ENCODE measurements at regions not wholly inside any gene's neighbourhood (a gene's known extent, or its start where the extent isn't known, plus 50 kb on each side); places are given as distances from the start of the nearest gene placed in this dataset.

DNA sequence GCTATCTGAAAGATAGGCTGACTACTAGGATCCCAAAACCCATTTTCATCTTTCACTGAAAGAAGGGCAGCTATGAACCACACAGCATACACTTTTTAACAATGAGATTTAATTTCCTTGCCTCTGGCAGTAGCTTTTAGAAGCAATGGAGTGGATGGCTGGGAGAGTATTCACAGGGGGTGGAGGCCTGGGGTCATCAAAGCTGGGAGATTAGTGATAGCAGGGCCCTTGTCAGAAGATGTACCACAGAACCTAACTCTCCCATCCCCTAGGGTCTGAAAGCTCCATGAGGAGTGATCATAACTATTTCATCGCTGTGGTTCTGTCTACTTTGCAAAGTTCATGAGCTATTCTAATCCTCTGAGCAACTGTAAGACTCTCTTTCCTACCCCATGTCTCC is 332.2 kb downstream of the PRELID2 start:
- DNase-seq (ENCODE audit: low read depth), result no peak

DNA sequence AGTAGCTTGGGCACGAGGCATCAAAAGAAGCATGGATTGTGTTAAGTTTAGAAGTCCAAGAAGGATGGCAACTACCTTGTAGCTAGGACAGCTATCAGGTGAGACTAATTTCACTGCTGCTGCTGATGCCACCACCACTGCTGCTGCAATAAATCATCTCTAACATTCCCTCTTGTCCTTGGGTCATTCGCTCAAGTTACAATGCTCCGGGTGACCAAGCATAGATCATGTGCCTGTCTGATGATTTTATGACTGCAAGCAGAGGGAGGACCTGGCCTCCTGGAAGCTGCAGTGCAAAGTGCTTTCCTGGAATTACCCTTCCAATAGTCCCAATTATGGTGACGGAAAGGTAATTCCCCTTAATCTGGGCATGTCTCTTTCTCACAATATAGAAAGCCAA is 334.4 kb downstream of the PRELID2 start:
- no peak for DNase-seq (ENCODE audit: low read depth)

DNA sequence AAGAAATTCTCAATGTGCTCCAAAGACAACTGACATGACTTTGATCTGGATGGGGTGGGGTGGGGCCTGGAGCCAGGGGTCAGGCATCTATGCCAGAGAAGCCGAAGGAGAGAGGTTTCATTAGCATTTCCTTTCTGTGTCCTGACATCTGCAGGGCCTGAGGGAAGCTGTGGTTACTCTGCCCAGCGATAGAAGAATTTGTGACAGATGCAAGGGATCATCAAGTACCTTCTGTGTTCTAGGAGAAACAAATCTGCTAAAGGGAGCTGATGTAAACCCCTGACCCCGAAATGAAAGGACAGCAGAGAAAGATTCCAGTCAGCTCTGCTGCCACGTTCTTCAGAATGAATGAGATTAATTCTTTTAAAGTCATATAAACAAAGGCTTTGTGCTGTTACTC is 335.7 kb downstream of the PRELID2 start:
- no peak for DNase-seq (ENCODE audit: low read depth)

DNA sequence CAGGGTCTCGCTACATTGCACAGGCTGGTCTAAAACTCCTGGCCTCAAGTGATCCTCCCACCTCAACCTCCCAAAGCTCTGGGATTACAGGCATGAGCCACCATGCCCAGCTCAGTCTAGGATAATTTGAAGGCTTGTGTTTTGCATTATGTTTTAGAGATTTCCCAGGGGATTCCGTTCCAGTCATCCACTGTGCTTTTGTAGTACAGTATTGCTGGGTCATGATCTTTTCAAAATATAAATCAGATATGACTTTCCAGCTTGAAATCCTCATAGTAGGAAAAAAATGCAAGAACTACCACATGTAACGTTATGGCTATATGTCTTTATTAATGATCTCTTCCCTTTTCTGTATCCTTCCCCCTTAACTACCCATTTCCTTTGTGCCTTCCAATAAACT is 338.1 kb downstream of the PRELID2 start:
- DNase-seq (ENCODE audit: low read depth), result no peak

DNA sequence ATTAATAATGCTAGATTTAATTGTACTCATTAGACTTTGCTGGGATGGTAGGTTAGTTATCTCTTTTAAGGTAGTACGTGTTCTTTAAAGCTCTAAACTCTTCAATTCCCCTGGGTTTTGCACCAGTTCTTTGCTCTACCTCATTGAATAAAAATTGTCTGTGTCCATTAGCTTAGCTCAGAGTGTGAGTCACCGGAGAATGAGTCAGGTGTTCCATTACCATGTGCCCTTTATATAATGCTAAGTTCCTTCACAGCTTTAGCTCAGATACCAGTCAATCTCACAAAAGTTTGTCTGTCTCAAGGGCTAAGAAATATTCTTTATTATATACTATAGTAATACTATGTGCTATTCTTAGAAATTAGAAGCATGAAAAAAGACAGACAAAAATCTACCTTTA is 339.4 kb downstream of the PRELID2 start:
- DNase-seq (ENCODE audit: low read depth), result peak; percentile 72

DNA sequence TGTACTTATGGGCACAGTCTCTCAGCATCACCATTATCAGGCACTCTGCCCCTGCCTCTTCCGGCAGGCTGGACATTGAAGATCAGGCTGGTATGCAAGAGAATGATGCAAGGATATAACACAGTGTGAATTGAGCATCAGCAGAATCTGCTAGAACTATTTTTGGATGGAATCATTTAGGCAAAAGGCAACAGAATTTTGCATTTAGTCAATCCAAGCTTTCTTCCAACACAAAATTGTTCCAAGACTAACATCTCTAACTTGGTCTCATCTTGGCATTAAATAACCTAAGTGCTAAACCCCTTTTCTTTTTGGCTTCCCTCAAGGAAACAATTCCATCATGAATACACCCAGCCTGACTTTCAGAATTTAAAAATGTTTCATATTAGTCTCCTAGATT is 339.9 kb downstream of the PRELID2 start:
- DNase-seq (ENCODE audit: low read depth), result no peak

DNA sequence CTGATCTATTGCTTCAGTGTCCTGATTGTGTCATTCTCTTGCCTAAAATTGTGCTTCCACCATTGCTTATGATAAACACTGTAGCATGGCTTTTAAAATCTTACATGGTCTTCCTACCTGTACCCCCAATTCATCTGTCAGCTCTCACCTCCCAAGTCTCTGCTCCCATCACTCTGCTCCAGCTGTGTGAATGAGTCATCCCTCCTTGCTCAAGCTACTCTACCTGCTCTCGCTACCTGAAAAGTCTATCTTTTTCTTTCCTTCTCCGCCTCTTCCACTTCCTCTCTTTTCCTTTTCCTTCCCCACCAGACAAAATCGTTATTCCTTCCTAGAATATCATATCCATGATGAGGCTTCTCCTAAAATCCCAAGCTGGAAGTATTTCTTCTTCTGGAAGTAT is 341.7 kb downstream of the PRELID2 start:
- no peak for DNase-seq (ENCODE audit: low read depth)

DNA sequence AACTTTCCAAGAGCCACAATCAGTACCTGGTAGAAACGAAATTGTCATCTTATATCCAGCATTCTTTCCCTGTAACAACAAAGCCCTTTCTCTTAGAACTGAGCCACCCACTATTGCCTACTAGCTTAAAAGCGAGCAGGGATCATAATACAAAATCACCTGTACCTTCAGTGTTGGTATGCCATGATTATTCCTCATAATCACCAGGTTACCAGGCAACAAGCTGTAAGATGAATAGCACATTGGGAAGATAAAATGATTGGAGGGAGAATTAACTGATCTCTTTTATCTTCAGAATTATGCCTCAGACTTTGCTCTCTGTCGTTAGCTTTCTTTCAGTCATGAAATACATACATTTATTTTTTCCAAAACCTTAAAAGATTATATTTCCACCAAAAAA is 345.6 kb downstream of the PRELID2 start:
- no peak for DNase-seq (ENCODE audit: low read depth)

DNA sequence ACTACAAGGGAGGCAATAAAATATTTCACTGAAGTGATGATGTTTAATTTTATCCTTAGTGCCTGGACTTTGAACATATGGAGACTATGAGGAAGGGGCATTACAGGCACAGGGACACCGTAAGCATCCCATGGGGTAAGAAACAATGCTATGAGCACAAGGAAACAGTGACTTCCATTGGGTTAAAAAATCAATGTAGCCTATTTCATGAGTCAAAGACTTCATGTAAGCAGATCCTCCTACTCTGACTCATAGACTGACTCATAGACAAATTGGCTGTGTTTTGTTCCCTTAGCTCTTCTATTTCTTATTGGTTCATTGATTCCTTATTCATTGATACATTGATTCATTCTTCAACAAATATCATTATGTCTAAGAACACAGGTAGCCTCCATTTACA is 351.0 kb downstream of the PRELID2 start:
- no peak for DNase-seq (ENCODE audit: low read depth)

DNA sequence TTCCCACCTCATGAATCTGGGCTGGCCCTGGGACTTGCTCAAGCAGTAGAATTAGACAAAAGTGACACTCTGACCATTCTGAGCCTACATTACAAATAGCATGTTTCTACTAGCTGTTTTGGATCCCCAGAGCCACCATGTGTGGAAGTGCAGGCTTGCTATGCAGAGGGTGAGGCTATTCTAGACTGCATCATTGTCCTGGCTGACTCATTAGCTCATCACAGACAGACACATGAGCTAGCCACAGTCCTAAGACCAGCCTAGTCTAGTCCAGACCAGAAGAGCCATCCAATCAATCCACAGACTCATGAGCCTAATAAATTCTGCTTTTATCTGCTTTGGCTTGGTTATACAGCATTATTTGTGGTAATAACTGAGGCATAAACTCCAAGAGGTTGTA is 351.9 kb downstream of the PRELID2 start:
- no peak for DNase-seq (ENCODE audit: low read depth)

DNA sequence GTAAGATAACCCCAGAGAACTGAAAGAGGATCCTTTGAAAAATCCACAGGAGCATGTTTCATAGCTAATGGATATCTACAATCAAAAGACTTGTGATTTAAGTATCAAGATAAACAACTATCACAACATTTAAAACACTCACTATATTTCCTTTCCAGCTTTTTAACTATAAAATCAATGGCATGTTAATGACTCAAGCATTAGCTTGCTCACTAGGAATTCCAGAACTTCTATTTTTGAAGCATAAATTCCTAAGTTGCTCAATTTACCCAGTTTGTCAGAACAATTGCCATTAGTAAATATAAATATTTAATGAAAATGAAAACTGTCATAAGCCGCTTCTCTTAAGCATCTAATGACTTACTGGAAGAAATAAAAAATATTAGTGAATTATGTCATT is 355.3 kb downstream of the PRELID2 start:
- DNase-seq (ENCODE audit: low read depth), result no peak

DNA sequence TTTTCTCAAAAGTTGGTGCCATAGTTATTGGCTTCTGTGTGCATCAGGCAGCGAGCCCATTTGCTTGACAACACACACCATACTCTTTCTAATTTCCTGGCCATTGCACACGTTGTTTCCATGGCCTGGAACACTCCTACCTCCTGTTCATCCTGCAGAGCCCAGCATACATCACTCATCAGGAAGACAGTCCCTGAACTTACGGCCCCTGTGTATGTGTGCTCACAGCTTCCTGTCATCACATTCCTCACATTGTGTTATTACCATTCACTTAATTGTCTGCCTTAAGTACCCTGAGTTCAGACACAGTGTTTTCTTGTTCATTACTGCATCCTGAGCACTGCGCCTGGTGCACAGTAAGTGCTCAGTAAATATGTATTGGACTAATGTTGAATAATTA is 355.9 kb downstream of the PRELID2 start:
- DNase-seq (ENCODE audit: low read depth), result no peak

DNA sequence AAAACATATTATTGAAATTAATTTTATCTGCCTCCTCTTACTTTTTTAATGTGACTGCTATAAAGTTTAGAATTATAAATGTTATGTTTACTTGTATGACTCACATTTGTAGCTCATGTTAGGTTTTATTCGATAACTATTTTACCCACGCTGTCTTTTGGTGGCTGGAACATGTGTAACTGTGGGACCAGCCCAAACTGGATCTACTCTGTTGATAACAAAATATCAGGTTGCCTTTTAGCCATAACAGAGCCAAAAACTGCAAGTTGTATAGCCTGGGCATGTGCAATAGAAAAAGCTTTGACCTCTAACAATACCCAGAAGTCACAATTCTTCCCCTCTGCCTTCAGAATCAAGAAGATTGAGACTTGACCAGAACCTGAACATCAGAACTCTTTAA is 356.5 kb downstream of the PRELID2 start:
- no peak for DNase-seq (ENCODE audit: low read depth)

DNA sequence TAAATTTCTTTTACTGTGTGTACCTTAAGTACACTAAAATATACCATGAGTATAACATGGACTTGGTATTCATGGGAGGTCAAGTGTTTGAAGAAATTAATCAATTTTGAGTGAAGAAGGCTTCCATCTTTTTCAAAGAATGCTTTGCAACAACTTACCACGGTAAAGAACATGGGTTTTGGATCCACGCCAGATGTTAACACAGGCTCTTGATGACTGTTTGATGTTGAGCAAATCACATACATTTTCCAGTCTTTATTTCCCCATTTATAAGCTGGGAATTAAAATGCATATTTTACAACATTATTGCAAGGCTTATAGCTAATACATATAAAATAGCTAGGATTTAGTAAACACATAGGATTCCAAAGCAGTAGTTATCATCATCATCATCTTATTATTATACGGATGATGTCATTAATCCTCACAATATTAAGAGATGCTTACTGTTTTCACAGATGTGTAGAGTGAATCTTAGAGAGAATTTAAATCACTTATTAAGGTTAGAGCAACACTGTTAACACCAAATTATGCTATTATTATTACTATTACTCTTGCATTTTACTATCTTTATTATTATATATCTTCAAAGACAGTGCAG is 362.0 kb downstream of the PRELID2 start:
- no peak for DNase-seq (ENCODE audit: low read depth)

DNA sequence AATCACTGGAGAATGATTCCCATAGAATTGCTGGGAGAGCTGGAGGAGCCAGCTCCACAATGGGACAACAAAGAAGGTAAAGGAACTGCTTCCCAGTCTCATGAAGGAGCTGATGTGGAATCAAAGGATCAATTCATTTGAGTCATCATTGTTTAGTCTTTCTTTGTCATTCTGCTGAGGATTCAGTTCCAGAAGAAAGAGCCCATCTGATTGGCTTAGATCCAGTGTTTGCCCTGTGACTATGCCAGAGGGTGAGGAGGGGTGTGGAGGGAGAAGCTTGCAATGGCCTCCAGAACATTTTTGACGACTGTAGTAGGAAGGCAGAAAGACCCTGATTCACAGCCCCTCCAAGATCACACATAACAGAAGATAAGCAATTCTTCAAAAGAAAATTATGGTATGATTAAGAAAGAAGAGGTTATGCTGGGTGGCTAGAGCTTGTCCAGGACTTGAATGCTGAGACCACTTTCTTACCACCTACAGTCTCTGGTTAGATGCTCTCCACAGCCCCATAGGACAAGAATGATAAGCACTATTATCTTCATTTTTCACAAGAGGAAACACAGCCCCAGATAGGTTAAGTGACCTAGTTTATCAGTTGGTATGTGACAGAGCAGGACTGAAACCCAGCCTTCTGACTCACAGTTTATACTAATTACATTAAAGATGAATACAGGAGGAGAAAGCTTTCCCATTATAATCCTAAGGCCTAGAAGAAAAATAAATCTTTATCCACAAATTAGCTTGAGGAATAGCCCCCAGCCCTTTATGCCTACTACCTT is 363.1 kb downstream of the PRELID2 start:
- DNase-seq (ENCODE audit: low read depth), result no peak

DNA sequence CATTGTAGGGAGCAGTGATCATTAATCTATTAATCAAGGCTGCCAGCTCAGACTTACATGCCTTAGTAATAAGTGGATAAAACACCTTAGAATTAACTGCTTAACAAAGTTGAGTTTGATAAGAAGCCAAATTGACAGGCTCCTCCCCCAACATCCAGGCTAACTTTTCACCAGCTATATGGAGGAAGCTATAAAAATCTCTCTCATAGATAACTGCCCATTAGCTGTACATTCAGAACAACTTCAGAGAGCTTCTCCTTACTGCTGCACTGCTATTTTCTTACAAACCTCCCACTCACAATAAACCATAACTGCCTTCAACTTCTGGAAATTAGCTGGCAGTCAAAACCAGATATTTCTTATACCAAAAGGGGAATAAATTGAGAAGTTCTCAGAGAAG is 364.1 kb downstream of the PRELID2 start:
- no peak for DNase-seq (ENCODE audit: low read depth)

DNA sequence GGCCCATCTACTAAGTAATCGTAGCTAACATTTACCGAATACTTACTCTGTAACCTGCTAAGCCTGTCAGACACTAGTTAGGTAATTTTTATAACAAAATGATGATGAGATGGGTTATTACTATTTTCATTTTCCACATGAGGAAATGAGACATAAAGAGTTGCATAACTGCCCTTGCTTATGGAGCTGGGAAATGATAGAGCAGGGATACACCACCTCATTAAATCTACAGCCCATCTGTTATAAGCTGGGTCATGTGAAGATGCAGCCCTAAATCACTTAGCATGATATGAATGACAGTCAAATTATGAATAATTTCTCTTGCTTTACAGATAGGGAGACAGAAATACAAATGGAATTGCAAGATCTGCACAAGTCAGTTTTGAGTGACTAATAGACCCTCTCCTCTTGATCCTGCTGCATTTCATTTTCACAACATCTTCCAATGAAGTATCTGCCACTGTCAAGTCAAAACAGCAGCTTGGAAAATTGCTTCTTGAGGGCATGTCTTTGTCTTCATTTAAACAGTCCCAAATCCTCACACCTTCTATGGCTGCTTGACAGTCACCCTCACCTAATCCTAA is 364.7 kb downstream of the PRELID2 start:
- no peak for DNase-seq (ENCODE audit: low read depth)

DNA sequence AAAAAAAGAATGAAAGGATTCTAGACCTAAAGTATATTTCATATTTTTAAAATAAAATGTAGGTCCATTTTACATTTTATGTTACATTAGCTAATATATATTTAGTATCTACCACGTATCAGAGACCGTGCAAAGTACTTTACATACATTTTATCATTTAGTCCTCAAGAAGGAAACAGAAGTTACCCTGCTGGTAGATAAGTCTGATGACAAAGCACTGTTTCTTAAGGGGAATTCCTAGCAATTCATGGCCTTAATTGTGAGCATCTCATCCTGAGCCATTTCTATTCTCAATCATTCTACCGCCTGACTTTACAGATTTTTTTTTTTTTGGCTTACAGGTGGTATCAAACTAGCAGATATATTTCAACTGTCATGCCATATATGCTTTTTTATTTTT is 367.7 kb downstream of the PRELID2 start:
- DNase-seq (ENCODE audit: low read depth), result no peak

DNA sequence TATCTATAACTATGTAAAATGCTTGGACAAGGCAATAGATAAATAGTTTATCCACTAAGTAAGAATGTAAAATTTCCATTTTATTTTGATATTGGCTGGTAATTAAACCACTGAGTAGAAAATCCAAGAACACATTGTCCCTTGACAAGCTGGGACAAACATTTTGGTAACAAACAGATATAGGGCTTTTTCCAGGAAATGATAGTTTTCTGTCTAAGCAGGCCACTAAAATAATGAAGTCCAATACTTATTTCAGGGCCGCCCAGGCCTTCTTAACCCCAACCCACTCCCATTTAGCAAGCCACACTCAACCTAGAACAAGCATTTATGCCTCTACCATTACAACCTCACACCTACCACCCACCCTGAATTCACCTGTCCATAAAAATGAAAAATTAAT is 368.6 kb downstream of the PRELID2 start:
- no peak for DNase-seq (ENCODE audit: low read depth)

DNA sequence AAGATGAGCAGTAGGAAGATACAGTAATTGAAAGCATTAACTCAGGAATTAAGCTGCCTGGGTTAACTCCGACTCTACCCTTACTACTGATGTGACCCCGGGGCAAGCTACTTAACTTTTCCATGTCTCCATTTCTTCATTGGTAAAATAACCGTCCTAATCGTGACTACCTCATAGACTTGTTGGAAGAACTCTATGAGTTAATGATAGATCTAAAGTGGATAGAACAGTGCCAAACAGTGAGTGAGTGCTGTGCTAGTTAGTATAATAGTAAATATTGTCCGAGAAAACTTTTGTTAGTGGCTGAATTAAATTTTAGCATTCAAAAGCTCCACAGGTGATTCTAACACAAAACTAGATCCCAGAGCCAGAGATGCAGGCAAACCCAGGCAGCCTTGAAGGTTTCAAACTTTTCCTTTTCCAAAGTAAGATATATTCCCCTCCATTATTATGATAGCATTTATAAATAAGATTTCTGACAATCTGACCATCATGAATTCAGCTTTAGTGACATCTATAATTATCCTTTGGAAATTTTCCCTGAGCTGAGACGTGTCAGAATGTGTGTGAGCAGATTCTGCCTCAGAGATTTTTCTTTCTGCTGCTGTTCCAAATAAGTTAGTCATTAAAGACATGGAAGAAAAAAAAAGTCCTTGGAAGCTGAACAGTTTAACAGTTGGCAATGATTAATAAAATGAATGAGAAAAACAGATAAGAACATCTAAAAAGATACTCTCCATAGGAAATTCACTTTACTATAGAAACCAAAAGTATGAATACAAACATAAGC is 369.5 kb downstream of the PRELID2 start:
- DNase-seq (ENCODE audit: low read depth), result no peak

DNA sequence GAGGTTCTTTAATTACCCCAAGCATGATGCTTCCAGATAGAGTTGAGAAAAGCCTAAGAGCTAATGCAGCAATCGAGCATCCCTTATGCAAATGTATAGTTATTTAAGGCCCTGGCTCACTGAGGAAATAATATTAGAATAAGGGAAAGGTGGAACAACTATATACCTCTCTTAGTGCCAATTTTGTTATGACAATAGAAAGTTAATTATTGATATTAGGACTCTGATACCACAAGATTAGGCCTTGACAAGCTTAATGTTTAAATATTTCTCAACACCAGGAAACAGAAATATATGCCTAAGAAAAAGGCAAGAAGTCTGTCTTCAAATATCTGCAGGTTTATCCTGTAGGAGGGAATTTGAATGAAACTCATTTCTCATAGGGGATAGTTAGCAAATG is 371.0 kb downstream of the PRELID2 start:
- no peak for DNase-seq (ENCODE audit: low read depth)

DNA sequence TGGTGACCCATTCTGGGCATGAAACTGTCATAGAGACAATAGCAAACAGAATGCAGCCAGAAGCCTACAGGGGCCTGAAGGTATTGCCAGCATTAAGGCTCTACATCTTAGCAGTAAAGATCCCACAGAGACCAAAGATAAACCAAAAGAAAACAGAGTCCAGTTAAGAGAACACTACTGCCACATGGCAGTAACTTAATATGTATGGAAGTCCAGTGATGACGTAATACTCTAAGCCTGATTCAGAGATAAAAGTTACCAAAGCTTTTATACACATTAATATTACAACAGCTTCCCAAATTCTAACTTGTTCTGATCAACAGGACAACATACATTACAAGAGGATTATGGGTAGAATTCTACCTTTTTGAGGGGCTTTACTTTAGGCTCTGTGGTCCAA is 371.5 kb downstream of the PRELID2 start:
- no peak for DNase-seq (ENCODE audit: low read depth)

DNA sequence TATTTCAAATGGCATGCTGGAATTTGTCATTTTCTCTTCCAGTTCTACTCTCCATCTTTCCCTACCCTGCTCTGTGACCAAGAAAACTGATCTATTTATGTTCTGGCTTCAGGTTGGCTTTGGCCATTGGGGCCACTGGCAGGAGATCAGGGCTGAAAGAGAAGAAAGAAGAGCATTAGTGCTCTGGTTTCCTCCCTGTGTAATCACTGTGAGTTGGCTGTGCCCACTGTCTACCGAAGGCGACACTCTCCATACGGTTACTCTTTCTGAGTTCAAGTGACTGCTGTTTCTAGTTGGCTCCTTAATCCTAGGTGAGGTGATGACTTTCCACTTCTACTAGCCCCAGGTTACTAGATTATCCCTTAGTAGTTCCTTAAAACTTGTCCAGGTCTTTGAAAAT is 372.6 kb downstream of the PRELID2 start:
- no peak for DNase-seq (ENCODE audit: low read depth)
